NT2/D1 (cell line): ENCODE measurements at regions not wholly inside any gene's neighbourhood (a gene's known extent, or its start where the extent isn't known, plus 50 kb on each side); places are given as distances from the start of the nearest gene placed in this dataset.

Experiments
- DNase-seq: peaks from one replicate; pipeline ENCODE4 v3.0.0-alpha.2; 2011; ENCODE audit warnings: low read depth, low spot score
- H3K27me3 ChIP-seq: 2 replicates; pipeline ENCODE4 v1.6.0; 2011; ENCODE audit warnings: mild to moderate bottlenecking; ENCODE audit not compliant: insufficient read length, insufficient read depth
- H3K36me3 ChIP-seq: 2 replicates; pipeline ENCODE4 v1.6.1; 2011; ENCODE audit warnings: mild to moderate bottlenecking, low read length, mixed read lengths; ENCODE audit not compliant: insufficient read depth, insufficient read length
- H3K4me1 ChIP-seq: 2 replicates; pipeline ENCODE4 v1.5.1; 2011; ENCODE audit not compliant: insufficient read depth, insufficient read length
- H3K4me3 ChIP-seq: 2 replicates; pipeline ENCODE4 v1.5.1; 2011; ENCODE audit warnings: low read depth; ENCODE audit not compliant: insufficient read length
- H3K9ac ChIP-seq: 2 replicates; pipeline ENCODE4 v1.6.0; 2011; ENCODE audit warnings: low read depth; ENCODE audit not compliant: insufficient read length
- H3K9me3 ChIP-seq: 2 replicates; pipeline ENCODE4 v1.5.1; 2011; ENCODE audit warnings: mild to moderate bottlenecking, low read length; ENCODE audit not compliant: insufficient read depth
- SUZ12 ChIP-seq: IDR thresholded peaks from 2 replicates; pipeline ENCODE4 v1.6.1; 2011; ENCODE audit not compliant: insufficient read length, insufficient read depth; ENCODE audit errors: extremely low read depth
- YY1 ChIP-seq: IDR thresholded peaks from 2 replicates; pipeline ENCODE4 v1.6.1; 2011; ENCODE audit not compliant: insufficient read length, insufficient read depth
- ZNF274 ChIP-seq: IDR thresholded peaks from 2 replicates; pipeline ENCODE4 v1.6.1; 2011; ENCODE audit warnings: mild to moderate bottlenecking, low read depth, low read length

- no peaks in the 10 kb centered on the region for H3K36me3 ChIP-seq
- H3K4me3 ChIP-seq, result no peak overlapping the region
- H3K9me3 ChIP-seq, result no peaks in the 10 kb centered on the region
- no peak for TF ChIP-seq ZNF274
- TF ChIP-seq SUZ12, result no peak
- TF ChIP-seq YY1, result no peak
- no peaks in the 10 kb centered on the region for H3K27me3 ChIP-seq
- no peak for DNase-seq
- H3K9ac ChIP-seq, result no peak overlapping the region
- no peaks in the 10 kb centered on the region for H3K4me1 ChIP-seq
Observed at GRCh38 chr10:4633776-4634175, 192.2 kb upstream of the AKR1E2 start.

- H3K4me3 ChIP-seq, result no peak overlapping the region
- H3K9ac ChIP-seq, result no peak overlapping the region
- H3K36me3 ChIP-seq, result no peaks in the 10 kb centered on the region
- H3K9me3 ChIP-seq, result no peaks in the 10 kb centered on the region
- no peaks in the 10 kb centered on the region for H3K4me1 ChIP-seq
- TF ChIP-seq YY1 (no peak), ZNF274 (no peak), SUZ12 (no peak)
- DNase-seq, result no peak
- H3K27me3 ChIP-seq, result no peaks in the 10 kb centered on the region
Observed at GRCh38 chr10:4633186-4633585, 192.8 kb upstream of the AKR1E2 start.

GRCh38 chr10:4632757-4633156 lies 193.2 kb upstream of the AKR1E2 start:
- TF ChIP-seq ZNF274, result no peak
- TF ChIP-seq SUZ12, result no peak
- TF ChIP-seq YY1, result no peak
- Histone ChIP-seq H3K27me3 (no peaks in the 10 kb centered on the region), H3K9me3 (no peaks in the 10 kb centered on the region), H3K4me1 (no peaks in the 10 kb centered on the region), H3K36me3 (no peaks in the 10 kb centered on the region), H3K4me3 (no peak overlapping the region), H3K9ac (no peak overlapping the region)
- no peak for DNase-seq

GRCh38 chr10:4626919-4627318 lies 199.1 kb upstream of the AKR1E2 start:
- Histone ChIP-seq H3K9me3 (0 out of 2 replicates have a peak, but pooled peaks cover 6% of the 10 kb centered on the region), H3K9ac (no peak overlapping the region), H3K36me3 (no peaks in the 10 kb centered on the region), H3K4me3 (no peak overlapping the region), H3K27me3 (no peaks in the 10 kb centered on the region), H3K4me1 (no peaks in the 10 kb centered on the region)
- DNase-seq, result no peak
- TF ChIP-seq YY1 (no peak), SUZ12 (no peak), ZNF274 (no peak)

GRCh38 chr10:4623757-4624420 lies 202.1 kb upstream of the AKR1E2 start:
- H3K27me3 ChIP-seq, result no peaks in the 10 kb centered on the region
- 0 out of 2 replicates have a peak, but pooled peaks cover 6% of the 10 kb centered on the region for H3K9me3 ChIP-seq
- no peak overlapping the region for H3K4me3 ChIP-seq
- no peak for DNase-seq
- no peaks in the 10 kb centered on the region for H3K4me1 ChIP-seq
- no peak overlapping the region for H3K9ac ChIP-seq
- H3K36me3 ChIP-seq, result no peaks in the 10 kb centered on the region
- TF ChIP-seq SUZ12 (no peak), YY1 (no peak)

- Histone ChIP-seq H3K36me3 (no peaks in the 10 kb centered on the region), H3K4me3 (no peak overlapping the region), H3K9me3 (0 out of 2 replicates have a peak, but pooled peaks cover 6% of the 10 kb centered on the region), H3K27me3 (no peaks in the 10 kb centered on the region), H3K4me1 (no peaks in the 10 kb centered on the region), H3K9ac (no peak overlapping the region)
- no peak for DNase-seq
- no peak for TF ChIP-seq YY1
- TF ChIP-seq SUZ12, result no peak
- TF ChIP-seq ZNF274, result no peak
Observed at GRCh38 chr10:4623200-4623599, 202.8 kb upstream of the AKR1E2 start.

- H3K27me3 ChIP-seq, result no peaks in the 10 kb centered on the region
- DNase-seq, result no peak
- no peak overlapping the region for H3K4me3 ChIP-seq
- no peak overlapping the region for H3K9ac ChIP-seq
- TF ChIP-seq SUZ12, result no peak
- TF ChIP-seq YY1, result no peak
- no peak for TF ChIP-seq ZNF274
- no peaks in the 10 kb centered on the region for H3K36me3 ChIP-seq
- no peaks in the 10 kb centered on the region for H3K4me1 ChIP-seq
- 0 out of 2 replicates have a peak, but pooled peaks cover 5% of the 10 kb centered on the region for H3K9me3 ChIP-seq
Observed at GRCh38 chr10:4622384-4622783, 203.6 kb upstream of the AKR1E2 start.

GRCh38 chr10:4617589-4617988 lies 208.4 kb upstream of the AKR1E2 start:
- Histone ChIP-seq H3K4me1 (no peaks in the 10 kb centered on the region), H3K27me3 (no peaks in the 10 kb centered on the region), H3K4me3 (no peak overlapping the region), H3K9ac (no peak overlapping the region), H3K9me3 (no peaks in the 10 kb centered on the region; the same call in 1 of the 2 replicates), H3K36me3 (no peaks in the 10 kb centered on the region)
- no peak for DNase-seq
- TF ChIP-seq SUZ12, result no peak
- no peak for TF ChIP-seq ZNF274
- TF ChIP-seq YY1, result no peak
